ENCODE measurements at regions not wholly inside any gene's neighbourhood (a gene's known extent, or its start where the extent isn't known, plus 50 kb on each side); places are given as distances from the start of the nearest gene placed in this dataset.

GRCh38 chr5:29389993-29390392 is 1803.5 kb upstream of the CDH6 start:
- intact Hi-C loops (cut with DNase I): no loop called here
- ATAC-seq: no peak

GRCh38 chr5:29387384-29387783 is 1806.1 kb upstream of the CDH6 start:
- intact Hi-C loops (cut with DNase I): no loop called here
- DNase-seq (ENCODE audit: low spot score) (no peak), ATAC-seq (no peak)

More at GRCh38 chr5:29389993-29390392, 1803.5 kb upstream of the CDH6 start:
- no peak for DNase-seq (ENCODE audit: low spot score)

- no peak for DNase-seq (ENCODE audit: low spot score)
- intact Hi-C loops (cut with DNase I): no loop called here
- no peak for ATAC-seq
These were observed 1810.7 kb upstream of the CDH6 start for GRCh38 chr5:29382780-29383179.

GRCh38 chr5:29380029-29380428 is 1813.5 kb upstream of the CDH6 start:
- intact Hi-C loops (cut with DNase I): no loop called here
- DNase-seq (ENCODE audit: low spot score): no peak
- ATAC-seq: no peak

- intact Hi-C loops (cut with DNase I): no loop called here
- DNase-seq (ENCODE audit: low spot score) (no peak), ATAC-seq (no peak)
These were observed 1813.9 kb upstream of the CDH6 start for GRCh38 chr5:29379619-29380018.

GRCh38 chr5:29378104-29378503 is 1815.4 kb upstream of the CDH6 start:
- ATAC-seq: no peak
- intact Hi-C loops (cut with DNase I): no loop called here
- DNase-seq (ENCODE audit: low spot score): no peak

- DNase-seq (ENCODE audit: low spot score): no peak
- ATAC-seq: no peak
- intact Hi-C loops (cut with DNase I): no loop called here
These were observed 1823.2 kb upstream of the CDH6 start for GRCh38 chr5:29370248-29370647.

GRCh38 chr5:29367176-29367833 is 1826.2 kb upstream of the CDH6 start:
- DNase-seq (ENCODE audit: low spot score) (no peak), ATAC-seq (no peak)
- intact Hi-C loops (cut with DNase I): no loop called here

- intact Hi-C loops (cut with DNase I): no loop called here
- ATAC-seq (no peak), DNase-seq (ENCODE audit: low spot score) (no peak)
These were observed 1842.3 kb upstream of the CDH6 start for GRCh38 chr5:29351170-29351569.

GRCh38 chr5:29337030-29337429 is 1856.5 kb upstream of the CDH6 start:
- ATAC-seq (no peak), DNase-seq (ENCODE audit: low spot score) (no peak)
- intact Hi-C loops (cut with DNase I): no loop called here

GRCh38 chr5:29321591-29321990 is 1871.9 kb upstream of the CDH6 start:
- ATAC-seq (no peak), DNase-seq (ENCODE audit: low spot score) (no peak)
- intact Hi-C loops (cut with DNase I): no loop called here

- ATAC-seq (no peak), DNase-seq (ENCODE audit: low spot score) (no peak)
- intact Hi-C loops (cut with DNase I): no loop called here
These were observed 1884.1 kb upstream of the CDH6 start for GRCh38 chr5:29309359-29309758.

GRCh38 chr5:29307478-29307877 is 1886.0 kb upstream of the CDH6 start:
- DNase-seq (ENCODE audit: low spot score): no peak
- ATAC-seq: no peak
- intact Hi-C loops (cut with DNase I): no loop called here

- DNase-seq (ENCODE audit: low spot score) (no peak), ATAC-seq (no peak)
- intact Hi-C loops (cut with DNase I): no loop called here
These were observed 1888.9 kb upstream of the CDH6 start for GRCh38 chr5:29304545-29304944.

- DNase-seq (ENCODE audit: low spot score) (no peak), ATAC-seq (no peak)
- intact Hi-C loops (cut with DNase I): no loop called here
These were observed 1896.9 kb upstream of the CDH6 start for GRCh38 chr5:29296548-29296947.

GRCh38 chr5:29277642-29278041 is 1915.8 kb upstream of the CDH6 start:
- ATAC-seq (no peak), DNase-seq (ENCODE audit: low spot score) (no peak)
- intact Hi-C loops (cut with DNase I): no loop called here

- intact Hi-C loops (cut with DNase I): no loop called here
These were observed 1917.1 kb upstream of the CDH6 start for GRCh38 chr5:29276371-29276770.

GRCh38 chr5:29263915-29264351 is 1929.6 kb upstream of the CDH6 start:
- no peak for ATAC-seq
- intact Hi-C loops (cut with DNase I): no loop called here
- DNase-seq (ENCODE audit: low spot score): no peak

More at GRCh38 chr5:29276371-29276770, 1917.1 kb upstream of the CDH6 start:
- DNase-seq (ENCODE audit: low spot score) (no peak), ATAC-seq (no peak)

- ATAC-seq: no peak
- intact Hi-C loops (cut with DNase I): no loop called here
- DNase-seq (ENCODE audit: low spot score): no peak
These were observed 1931.0 kb upstream of the CDH6 start for GRCh38 chr5:29262339-29263123.

- intact Hi-C loops (cut with DNase I): no loop called here
- DNase-seq (ENCODE audit: low spot score): no peak
- ATAC-seq: no peak
These were observed 1932.3 kb upstream of the CDH6 start for GRCh38 chr5:29261213-29261612.

- no peak for ATAC-seq
- no peak for DNase-seq (ENCODE audit: low spot score)
- intact Hi-C loops (cut with DNase I): no loop called here
These were observed 1941.1 kb upstream of the CDH6 start for GRCh38 chr5:29252390-29252789.
